BE2C (cell line): ENCODE measurements at regions not wholly inside any gene's neighbourhood (a gene's known extent, or its start where the extent isn't known, plus 50 kb on each side); places are given as distances from the start of the nearest gene placed in this dataset.

Experiments used
- DNase-seq: peaks from one replicate; pipeline ENCODE4 v3.0.0-alpha.2; 2020
- H3K27me3 ChIP-seq: fragments of 250-450 bp; sonication (Bioruptor Pico); 2 replicates; pipeline ENCODE4 v1.5.1; 2020; ENCODE audit warnings: mild to moderate bottlenecking
- H3K36me3 ChIP-seq: fragments of 250-450 bp; sonication (Bioruptor Pico); 2 replicates; pipeline ENCODE4 v1.5.1; 2020; ENCODE audit warnings: mild to moderate bottlenecking
- H3K4me1 ChIP-seq: fragments of 250-450 bp; sonication (Bioruptor Pico); 2 replicates; pipeline ENCODE4 v1.5.1; 2020
- H3K4me3 ChIP-seq: 2 replicates; pipeline ENCODE4 v1.5.1; 2011; ENCODE audit warnings: low read depth, low read length
- H3K9me3 ChIP-seq: fragments of 250-450 bp; sonication (Bioruptor Pico); 2 replicates; pipeline ENCODE4 v1.5.1; 2020
- TF ChIP-seq, protein P1 (sequence below): IDR thresholded peaks from 2 replicates; pipeline ENCODE4 v1.5.1; 2012; ENCODE audit warnings: mild to moderate bottlenecking, low read depth, low read length

DNA sequence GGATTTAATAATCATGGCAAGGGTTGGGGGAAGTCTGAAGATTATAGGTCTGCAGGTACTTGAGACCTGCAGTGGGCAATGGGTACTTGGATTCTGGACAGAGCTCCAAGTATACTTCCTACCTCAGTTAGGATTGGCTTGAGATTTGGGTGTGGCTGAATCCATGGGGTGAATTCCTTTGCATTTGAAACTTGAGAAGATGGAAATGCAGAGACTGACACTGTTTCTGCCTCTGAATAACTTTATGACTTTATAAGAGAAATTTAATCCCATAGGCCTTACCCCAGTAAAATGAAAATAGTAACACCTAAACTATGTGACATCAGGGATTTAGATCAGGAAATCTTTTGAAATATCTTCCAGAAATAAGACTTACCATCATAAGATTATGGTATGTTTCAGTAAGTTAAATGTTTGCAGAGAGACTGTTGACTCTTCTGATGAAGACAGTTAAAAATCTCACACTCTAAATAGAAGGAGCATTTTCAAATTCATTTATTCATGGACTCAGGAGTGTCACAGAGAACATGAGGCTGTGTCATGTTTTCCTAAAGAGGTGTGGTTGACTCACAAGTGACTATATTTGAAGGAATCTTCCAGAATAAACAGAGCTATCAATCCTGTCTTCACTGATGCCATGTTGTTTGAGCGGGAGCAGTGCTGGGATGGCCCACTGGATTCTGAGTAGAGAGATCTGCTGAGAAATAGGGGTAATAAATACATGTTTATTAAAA, 513.5 kb upstream of the NR3C2 start:
- Histone ChIP-seq H3K4me3 (no peak overlapping the region), H3K9me3 (no peaks in the 10 kb centered on the region), H3K36me3 (no peaks in the 10 kb centered on the region), H3K4me1 (no peaks in the 10 kb centered on the region), H3K27me3 (no peaks in the 10 kb centered on the region)
- no peak for DNase-seq
- TF ChIP-seq, protein P1, sequence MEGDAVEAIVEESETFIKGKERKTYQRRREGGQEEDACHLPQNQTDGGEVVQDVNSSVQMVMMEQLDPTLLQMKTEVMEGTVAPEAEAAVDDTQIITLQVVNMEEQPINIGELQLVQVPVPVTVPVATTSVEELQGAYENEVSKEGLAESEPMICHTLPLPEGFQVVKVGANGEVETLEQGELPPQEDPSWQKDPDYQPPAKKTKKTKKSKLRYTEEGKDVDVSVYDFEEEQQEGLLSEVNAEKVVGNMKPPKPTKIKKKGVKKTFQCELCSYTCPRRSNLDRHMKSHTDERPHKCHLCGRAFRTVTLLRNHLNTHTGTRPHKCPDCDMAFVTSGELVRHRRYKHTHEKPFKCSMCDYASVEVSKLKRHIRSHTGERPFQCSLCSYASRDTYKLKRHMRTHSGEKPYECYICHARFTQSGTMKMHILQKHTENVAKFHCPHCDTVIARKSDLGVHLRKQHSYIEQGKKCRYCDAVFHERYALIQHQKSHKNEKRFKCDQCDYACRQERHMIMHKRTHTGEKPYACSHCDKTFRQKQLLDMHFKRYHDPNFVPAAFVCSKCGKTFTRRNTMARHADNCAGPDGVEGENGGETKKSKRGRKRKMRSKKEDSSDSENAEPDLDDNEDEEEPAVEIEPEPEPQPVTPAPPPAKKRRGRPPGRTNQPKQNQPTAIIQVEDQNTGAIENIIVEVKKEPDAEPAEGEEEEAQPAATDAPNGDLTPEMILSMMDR = no peak

DNA sequence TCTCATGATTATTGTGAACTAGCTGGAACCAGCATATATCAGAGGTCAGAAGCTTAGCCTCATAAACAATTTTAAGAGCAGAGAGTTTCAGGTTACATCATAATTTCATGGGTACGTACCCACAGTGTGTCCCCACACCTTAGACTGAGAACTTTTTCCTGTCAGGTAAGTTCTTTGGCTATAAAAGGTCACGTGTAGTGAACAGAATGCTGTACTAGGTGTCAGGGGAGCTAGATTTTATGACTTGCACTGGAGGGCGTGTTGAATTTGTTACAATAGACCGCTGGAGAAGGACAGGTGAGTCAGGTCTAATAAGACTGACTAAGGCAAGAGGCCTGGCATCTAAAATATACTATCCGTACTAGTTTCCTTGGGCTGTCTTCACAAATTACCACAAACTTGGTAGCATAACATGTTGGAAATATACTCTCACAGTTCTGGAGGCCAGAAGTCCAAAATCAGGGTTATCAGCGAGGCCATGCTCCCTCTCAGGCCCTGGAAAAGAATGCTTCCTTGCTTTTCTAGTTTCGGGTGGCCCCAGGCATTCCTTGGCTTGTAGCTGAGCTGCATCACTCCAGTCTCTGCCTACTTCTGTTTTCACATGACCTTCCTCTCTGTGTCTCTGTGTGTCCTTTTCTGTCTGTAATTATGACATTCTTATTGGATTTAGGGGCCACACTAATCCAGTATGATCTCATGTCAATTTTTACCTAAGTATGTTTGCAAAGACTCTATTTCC, 512.0 kb upstream of the NR3C2 start:
- H3K27me3 ChIP-seq = no peaks in the 10 kb centered on the region
- DNase-seq = no peak
- TF ChIP-seq, protein P1 = no peak
- H3K36me3 ChIP-seq = no peaks in the 10 kb centered on the region
- no peak overlapping the region for H3K4me3 ChIP-seq
- H3K4me1 ChIP-seq = no peaks in the 10 kb centered on the region
- no peaks in the 10 kb centered on the region for H3K9me3 ChIP-seq

DNA sequence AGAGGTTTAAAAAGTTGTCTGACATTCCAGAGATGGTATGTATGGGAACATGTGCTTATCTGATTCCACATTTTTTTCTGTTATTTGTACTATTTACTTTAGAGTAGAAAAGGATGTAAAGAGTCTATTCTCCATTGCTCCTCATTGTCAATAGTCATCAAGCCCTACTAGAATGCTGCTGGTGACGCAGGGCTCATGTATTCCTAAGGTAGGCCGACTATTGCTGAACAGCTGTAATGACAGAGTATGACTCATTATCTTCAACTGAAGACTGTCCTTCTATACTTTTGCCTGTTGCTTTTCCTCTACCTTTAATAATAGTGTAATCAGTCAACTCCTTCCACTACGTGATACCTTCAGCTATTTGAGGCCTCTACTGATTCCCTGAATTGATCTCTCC, 509.1 kb upstream of the NR3C2 start:
- no peaks in the 10 kb centered on the region for H3K27me3 ChIP-seq
- no peaks in the 10 kb centered on the region for H3K9me3 ChIP-seq
- no peaks in the 10 kb centered on the region for H3K4me1 ChIP-seq
- H3K4me3 ChIP-seq = no peak overlapping the region
- no peaks in the 10 kb centered on the region for H3K36me3 ChIP-seq
- no peak for DNase-seq
- TF ChIP-seq, protein P1 = no peak

GRCh38 chr4:148946271-148946670, 504.1 kb upstream of the NR3C2 start:
- no peaks in the 10 kb centered on the region for H3K36me3 ChIP-seq
- H3K4me3 ChIP-seq = no peak overlapping the region
- H3K4me1 ChIP-seq = no peaks in the 10 kb centered on the region
- DNase-seq = no peak
- TF ChIP-seq, protein P1 = no peak
- H3K27me3 ChIP-seq = peaks cover 3% of the 10 kb centered on the region; the same call in 1 of the 2 replicates
- H3K9me3 ChIP-seq = no peaks in the 10 kb centered on the region

DNA sequence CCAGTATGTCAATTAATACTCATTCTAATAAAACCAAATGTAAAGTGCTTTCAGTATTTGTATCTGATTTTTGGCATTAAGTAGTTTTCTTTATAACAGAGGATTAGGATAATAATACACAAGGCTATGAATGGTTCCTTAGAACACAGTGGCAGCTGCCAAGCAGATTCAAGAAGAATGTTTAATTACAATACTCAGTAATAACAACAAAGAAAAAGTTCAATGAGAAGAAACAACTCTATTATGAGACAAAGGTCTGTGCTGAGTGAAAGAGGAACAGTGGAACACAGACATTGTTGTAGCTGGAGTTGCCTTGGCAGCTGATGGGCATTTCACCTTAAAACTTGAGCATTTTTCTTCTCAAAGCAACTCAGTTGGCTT, 502.6 kb upstream of the NR3C2 start:
- no peak for DNase-seq
- Histone ChIP-seq H3K4me1 (no peaks in the 10 kb centered on the region), H3K9me3 (no peaks in the 10 kb centered on the region), H3K4me3 (no peak overlapping the region), H3K36me3 (no peaks in the 10 kb centered on the region), H3K27me3 (peaks cover 3% of the 10 kb centered on the region; the same call in 1 of the 2 replicates)
- TF ChIP-seq, protein P1 = no peak

- Histone ChIP-seq H3K4me1 (no peaks in the 10 kb centered on the region), H3K4me3 (no peak overlapping the region), H3K36me3 (no peaks in the 10 kb centered on the region), H3K9me3 (no peaks in the 10 kb centered on the region), H3K27me3 (peaks cover 3% of the 10 kb centered on the region; the same call in 1 of the 2 replicates)
- TF ChIP-seq, protein P1 = no peak
- DNase-seq = no peak
Observed at GRCh38 chr4:148944136-148944838, 502.1 kb upstream of the NR3C2 start.
